NCI-H2029 treated with DMSO at 0.1 percent for 48 hours (cell line): ENCODE measurements at regions not wholly inside any gene's neighbourhood (a gene's known extent, or its start where the extent isn't known, plus 50 kb on each side); places are given as distances from the start of the nearest gene placed in this dataset.

Source experiments
- DNase-seq: peaks from one replicate; lab custom pipeline; 2025; lab: John Stamatoyannopoulos, UW

GRCh38 chr3:111473550-111473949, 68.4 kb upstream of the CD96 start:
- no peak for DNase-seq

- DNase-seq, result no peak
Measured at GRCh38 chr3:111476701-111477100, 65.3 kb upstream of the CD96 start.

- DNase-seq, result no peak
Measured at GRCh38 chr3:111480091-111480490, 61.9 kb upstream of the CD96 start.

- no peak for DNase-seq
Measured at GRCh38 chr3:111481551-111481950, 60.4 kb upstream of the CD96 start.

GRCh38 chr3:111482574-111482973, 59.4 kb upstream of the CD96 start:
- no peak for DNase-seq

GRCh38 chr3:111485086-111485485, 56.9 kb upstream of the CD96 start:
- no peak for DNase-seq
